Pancreas (tissue), 10 donors: ENCODE measurements at regions not wholly inside any gene's neighbourhood (a gene's known extent, or its start where the extent isn't known, plus 50 kb on each side); places are given as distances from the start of the nearest gene placed in this dataset.

Source experiments
- ATAC-seq, 4 donors: fragments of 200-7000 bp; cut with Tn5 transposase; one replicate each; pipeline versions ENCODE4 v1.8.0 to v1.9.1; 2020; ENCODE audit warnings: mild to moderate bottlenecking in 4 of 4, moderate library complexity in 4 of 4
- DNase-seq, 6 donors: peaks; one replicate each; pipeline ENCODE4 v3.0.0-alpha.2; 2020
- FAIRE-seq: peaks from 2 replicates; lab custom pipeline; 2012; peaks lifted over from hg19 to GRCh38; lab: Jason Lieb, UNC
- H3K27ac ChIP-seq, 4 donors: fragments of 200-600 bp; sonication (generic); 1 replicate in 3 of 4; 2 replicates in 1 of 4; pipeline versions ENCODE4 v1.5.0 to v1.8.0; 2020
- H3K27me3 ChIP-seq, 4 donors: fragments of 200-600 bp; one replicate each; pipeline ENCODE4 v1.8.0; 2021
- H3K36me3 ChIP-seq, 3 donors: fragments of 200-600 bp; sonication (generic) in 1 of 3; one replicate each; pipeline versions ENCODE4 v1.5.0 to v1.8.0; 2020 to 2021
- H3K4me1 ChIP-seq, 3 donors: fragments of 200-600 bp; one replicate each; pipeline ENCODE4 v1.8.0; 2021
- H3K4me3 ChIP-seq, 4 donors: fragments of 200-600 bp; sonication (generic) in 2 of 4; one replicate each; pipeline versions ENCODE4 v1.5.0 to v1.8.0; 2020 to 2021
- H3K9me3 ChIP-seq, 4 donors: fragments of 200-600 bp; one replicate each; pipeline ENCODE4 v1.8.0; 2021
- WGBS, 2 donors: extraction: QIAGEN DNeasy Blood & Tissue Kit; methylation state at CpG; one replicate each; pipeline ENCODE4 v1.1.7; 2013; 5-methylcytosine and 5-hydroxymethylcytosine counted together
- intact Hi-C, 3 donors: fragments of 100-400 bp; cut with DNase I; formaldehyde crosslinking; loops; one replicate each; pipeline versions ENCODE4 v1.11.1 to v1.14.2; 2022
- TF ChIP-seq, protein P1 (sequence below), 4 donors: fragments of 200-600 bp; sonication (generic) in 3 of 4; IDR thresholded peaks; one replicate each; pipeline versions ENCODE4 v1.5.0 to v1.8.0; 2021; ENCODE audit warnings: antibody characterized with exemption in 4 of 4
- donor health status: healthy with polysubstance abuse.
- donor health status: DM: no; HTN: no; CAD: no; lungs with moderate emphysema.
- donor health status: DM: no; HTN: no; CAD: no.
- donor health status: control.
- donor health status: control.
- donor health status: Bipolar disorder and iron deficiency.
- donor health status: DM: yes; HTN: yes; CAD: no.
- donor health status: DM: no; HTN: no; CAD: no.
- donor health status: DM: no; HTN: no; CAD: no.
- donor health status: DM: yes; HTN: yes; CAD: no.

DNA sequence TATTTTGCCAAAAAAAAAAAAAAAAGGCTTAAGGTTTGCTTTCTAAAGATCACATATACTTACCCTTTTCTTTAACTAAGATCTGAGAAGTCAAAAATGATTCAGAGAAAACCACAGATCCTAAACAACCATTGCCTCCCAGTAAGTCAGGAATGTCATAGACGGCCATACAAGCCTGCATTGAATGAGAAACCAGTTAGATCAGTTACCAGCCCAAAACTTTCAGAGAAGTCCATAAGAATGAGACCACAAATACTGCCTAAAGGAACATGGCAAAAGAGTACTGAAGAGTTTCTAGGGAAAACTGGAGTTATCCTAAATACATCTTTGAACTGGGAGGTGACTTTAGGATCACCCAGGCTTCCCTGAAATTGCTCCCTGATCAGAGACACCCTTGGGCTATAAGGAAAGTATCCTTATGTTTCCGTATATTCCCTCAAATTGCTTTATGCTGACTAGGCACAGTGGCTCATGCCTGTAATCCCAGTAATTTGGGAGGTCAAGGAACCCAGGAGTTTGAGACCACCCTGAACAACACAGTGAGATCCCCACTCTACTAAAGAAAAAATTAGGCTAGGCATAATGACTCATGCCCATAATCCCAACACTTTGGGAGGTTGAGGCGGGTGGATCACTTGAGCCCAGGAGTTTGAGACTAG lies 79.4 kb upstream of the SLC4A11 start:
- peaks cover 0 to 12% (median 10%) of the 10 kb centered on the region in 3 donors for H3K4me1 ChIP-seq
- WGBS, 2 donors, result 75 to 76% methylated on average over 3 of the region's 3 CpGs
- H3K36me3 ChIP-seq, result no peaks in the 10 kb centered on the region
- no peak for ATAC-seq
- no peaks in the 10 kb centered on the region for H3K27me3 ChIP-seq
- H3K27ac ChIP-seq, result no peak overlapping the region
- no peak for FAIRE-seq
- H3K9me3 ChIP-seq, result no peaks in the 10 kb centered on the region
- intact Hi-C loops, result no loop called here
- H3K4me3 ChIP-seq, result no peak overlapping the region
- TF ChIP-seq, protein P1, sequence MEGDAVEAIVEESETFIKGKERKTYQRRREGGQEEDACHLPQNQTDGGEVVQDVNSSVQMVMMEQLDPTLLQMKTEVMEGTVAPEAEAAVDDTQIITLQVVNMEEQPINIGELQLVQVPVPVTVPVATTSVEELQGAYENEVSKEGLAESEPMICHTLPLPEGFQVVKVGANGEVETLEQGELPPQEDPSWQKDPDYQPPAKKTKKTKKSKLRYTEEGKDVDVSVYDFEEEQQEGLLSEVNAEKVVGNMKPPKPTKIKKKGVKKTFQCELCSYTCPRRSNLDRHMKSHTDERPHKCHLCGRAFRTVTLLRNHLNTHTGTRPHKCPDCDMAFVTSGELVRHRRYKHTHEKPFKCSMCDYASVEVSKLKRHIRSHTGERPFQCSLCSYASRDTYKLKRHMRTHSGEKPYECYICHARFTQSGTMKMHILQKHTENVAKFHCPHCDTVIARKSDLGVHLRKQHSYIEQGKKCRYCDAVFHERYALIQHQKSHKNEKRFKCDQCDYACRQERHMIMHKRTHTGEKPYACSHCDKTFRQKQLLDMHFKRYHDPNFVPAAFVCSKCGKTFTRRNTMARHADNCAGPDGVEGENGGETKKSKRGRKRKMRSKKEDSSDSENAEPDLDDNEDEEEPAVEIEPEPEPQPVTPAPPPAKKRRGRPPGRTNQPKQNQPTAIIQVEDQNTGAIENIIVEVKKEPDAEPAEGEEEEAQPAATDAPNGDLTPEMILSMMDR (IDR thresholded peaks at IDR 0.05), result no peak
- DNase-seq, result no peak

DNA sequence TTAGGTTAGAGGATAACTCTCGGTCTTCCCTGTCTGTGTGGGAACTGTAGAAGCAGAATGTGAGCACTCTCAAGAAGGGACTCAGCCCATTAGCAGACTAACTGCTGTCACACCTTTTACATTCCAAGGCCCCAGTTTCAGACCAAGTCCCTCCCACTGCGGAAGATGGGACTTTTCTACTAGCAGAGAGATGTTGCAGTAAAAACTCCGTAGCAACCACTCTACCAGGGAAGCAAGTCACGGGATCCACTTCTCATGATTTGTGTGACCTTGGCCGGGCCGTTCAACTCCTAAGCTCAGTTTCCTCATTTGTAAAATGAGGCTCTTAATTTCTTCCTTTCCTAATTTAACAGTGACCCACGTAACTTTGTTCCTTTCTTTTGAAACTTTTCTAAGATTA lies 77.1 kb upstream of the SLC4A11 start:
- DNase-seq (no peak), ATAC-seq (no peak), FAIRE-seq (no peak)
- Histone ChIP-seq H3K36me3 (no peaks in the 10 kb centered on the region), H3K27ac (no peak overlapping the region), H3K4me3 (no peak overlapping the region), H3K9me3 (no peaks in the 10 kb centered on the region), H3K4me1 (peaks cover 0 to 15% (median 14%) of the 10 kb centered on the region in 3 donors), H3K27me3 (no peaks in the 10 kb centered on the region)
- intact Hi-C loops, result no loop called here
- 69 to 80% methylated on average over 7 of the region's 7 CpGs for WGBS, 2 donors
- TF ChIP-seq, protein P1 (IDR thresholded peaks at IDR 0.05), result no peak

GRCh38 chr20:3315136-3315535 lies 76.1 kb upstream of the SLC4A11 start:
- no peak for FAIRE-seq
- Histone ChIP-seq H3K4me3 (no peak overlapping the region), H3K9me3 (no peaks in the 10 kb centered on the region), H3K36me3 (no peaks in the 10 kb centered on the region), H3K27ac (no peak overlapping the region), H3K4me1 (peaks cover 0 to 15% (median 14%) of the 10 kb centered on the region in 3 donors), H3K27me3 (no peaks in the 10 kb centered on the region)
- TF ChIP-seq, protein P1 (IDR thresholded peaks at IDR 0.05), result no peak
- no peak for ATAC-seq
- DNase-seq, result no peak
- intact Hi-C loops, result no loop called here
- WGBS, 2 donors, result 57 to 88% methylated on average over 2 of the region's 2 CpGs

DNA sequence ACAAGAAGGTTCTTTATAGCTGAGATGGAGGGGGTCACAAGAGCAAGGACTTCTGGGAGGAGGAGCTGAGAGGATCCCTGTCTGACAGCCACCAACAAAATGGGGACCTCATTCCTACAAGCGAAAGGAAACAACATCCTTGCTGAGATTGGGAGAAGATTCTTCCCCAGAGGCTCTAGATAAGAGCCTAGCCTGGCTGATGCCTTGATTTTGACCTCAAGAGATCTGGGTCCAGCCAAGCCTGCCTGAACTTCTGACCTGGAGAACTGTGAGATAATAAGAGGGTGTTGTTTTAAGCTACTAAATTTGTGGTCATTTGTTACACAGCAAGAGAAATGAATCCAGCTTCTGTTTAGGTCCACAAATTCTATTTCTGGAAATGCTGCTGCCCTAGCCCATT lies 75.4 kb upstream of the SLC4A11 start:
- DNase-seq (no peak), FAIRE-seq (no peak), ATAC-seq (no peak)
- Histone ChIP-seq H3K4me3 (no peak overlapping the region), H3K4me1 (peaks cover 0 to 15% (median 14%) of the 10 kb centered on the region in 3 donors), H3K27me3 (no peaks in the 10 kb centered on the region), H3K27ac (peak overlapping the region in 1 of 4 donors; percentile 37), H3K36me3 (no peaks in the 10 kb centered on the region), H3K9me3 (no peaks in the 10 kb centered on the region)
- 94 to 98% methylated on average over 1 of the region's 1 CpG for WGBS, 2 donors
- intact Hi-C loops, result no loop called here
- TF ChIP-seq, protein P1 (IDR thresholded peaks at IDR 0.05), result no peak

DNA sequence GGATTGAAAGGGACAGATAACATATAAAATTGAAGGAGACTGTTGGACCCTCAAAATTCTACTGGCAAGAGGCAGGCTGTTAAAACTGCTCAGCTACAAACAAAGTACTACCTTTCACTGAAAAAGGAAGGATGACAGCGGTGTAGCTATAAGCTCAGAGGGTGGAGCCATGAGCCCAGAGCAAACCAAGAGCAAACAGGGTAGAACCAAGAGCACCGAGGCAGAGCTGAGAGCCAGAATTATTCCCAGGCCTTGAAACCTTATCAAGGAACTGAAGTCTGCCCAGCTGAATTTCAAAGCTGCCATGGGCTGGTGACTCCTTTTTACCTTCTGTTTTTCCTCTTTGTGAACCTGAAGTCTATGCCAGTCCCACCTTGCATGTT lies 74.7 kb upstream of the SLC4A11 start:
- WGBS, 2 donors, result 24 to 27% methylated on average over 2 of the region's 2 CpGs
- no peak for FAIRE-seq
- intact Hi-C loops, result no loop called here
- Histone ChIP-seq H3K4me3 (no peak overlapping the region), H3K27ac (peak overlapping the region in 2 of 4 donors; percentile 37 to 45), H3K9me3 (no peaks in the 10 kb centered on the region), H3K4me1 (peaks cover 0 to 15% (median 14%) of the 10 kb centered on the region in 3 donors), H3K27me3 (no peaks in the 10 kb centered on the region), H3K36me3 (no peaks in the 10 kb centered on the region)
- DNase-seq, result peak in 4 of 6 donors; percentile 21 to 52 (median 42)
- TF ChIP-seq, protein P1 (IDR thresholded peaks at IDR 0.05), result no peak
- peak; percentile 83 to 92 (median 89) for ATAC-seq
